OCI-LY3 (cell line): ENCODE measurements at regions not wholly inside any gene's neighbourhood (a gene's known extent, or its start where the extent isn't known, plus 50 kb on each side); places are given as distances from the start of the nearest gene placed in this dataset.

Experiments
- H2AFZ ChIP-seq: fragments of 200-600, 300-600 bp; shearing (Covaris generic); 2 replicates; pipeline ENCODE4 v1.6.0; 2014; ENCODE audit warnings: antibody characterized with exemption, low read depth, low read length
- H3K27ac ChIP-seq: fragments of 200-600, 300-600 bp; sonication (generic); 2 replicates; pipeline ENCODE4 v1.5.1; 2014; ENCODE audit warnings: mild to moderate bottlenecking, low read length, moderate library complexity, mixed read lengths
- H3K27me3 ChIP-seq: fragments of 200-600, 300-600 bp; sonication (generic); 2 replicates; pipeline ENCODE4 v1.6.1; 2014; ENCODE audit warnings: low read depth, low read length, mixed read lengths
- H3K36me3 ChIP-seq: fragments of 200-600, 300-600 bp; sonication (generic); replicated peaks from 2 replicates; pipeline ENCODE3; 2014; ENCODE audit warnings: low read depth, low read length, mixed read lengths
- H3K4me1 ChIP-seq: fragments of 300-600, 200-600 bp; sonication (generic); 2 replicates; pipeline ENCODE4 v1.6.1; 2014; ENCODE audit warnings: low read length, mixed read lengths
- H3K4me2 ChIP-seq: fragments of 200-600, 300-600 bp; sonication (generic); 2 replicates; pipeline ENCODE4 v1.6.1; 2014; ENCODE audit warnings: low read length, mixed read lengths
- H3K4me3 ChIP-seq: fragments of 300-600, 200-600 bp; sonication (generic); 2 replicates; pipeline ENCODE4 v1.5.1; 2014; ENCODE audit warnings: antibody characterized with exemption, mild to moderate bottlenecking, low read length, moderate library complexity
- H3K79me2 ChIP-seq: fragments of 300-600, 200-600 bp; shearing (Covaris generic); 2 replicates; pipeline ENCODE4 v1.6.1; 2014; ENCODE audit warnings: mild to moderate bottlenecking, low read length, mixed read lengths
- H3K9ac ChIP-seq: fragments of 300-600, 200-600 bp; shearing (Covaris generic); 2 replicates; pipeline ENCODE4 v1.6.0; 2014; ENCODE audit warnings: mild to moderate bottlenecking, low read length, moderate library complexity
- H3K9me3 ChIP-seq: fragments of 200-600, 300-600 bp; shearing (Covaris generic); 2 replicates; pipeline ENCODE4 v1.6.1; 2014; ENCODE audit warnings: low read length, mixed read lengths; ENCODE audit not compliant: insufficient read depth
- H4K20me1 ChIP-seq: fragments of 200-600, 300-600 bp; sonication (generic); 2 replicates; pipeline ENCODE4 v1.6.1; 2016; ENCODE audit warnings: low read length, mixed read lengths; ENCODE audit not compliant: insufficient read depth
- CTCF ChIP-seq: fragments of 200-600, 300-600 bp; sonication (generic); IDR thresholded peaks from 2 replicates; pipeline ENCODE4 v1.5.1; 2014; ENCODE audit warnings: antibody characterized with exemption, low read length, low read depth
- EZH2phosphoT487 ChIP-seq: fragments of 200-600 bp; shearing (Covaris generic); IDR thresholded peaks from 2 replicates; pipeline ENCODE4 v1.6.1; 2018; ENCODE audit warnings: antibody characterized with exemption, mixed run types, low read depth

GRCh38 chr3:168197162-168197561, 101.4 kb upstream of the GOLIM4 start:
- Histone ChIP-seq H3K27me3 (no peaks in the 10 kb centered on the region; the same call in 1 of the 2 replicates), H3K9me3 (no peaks in the 10 kb centered on the region), H3K79me2 (no peaks in the 10 kb centered on the region), H3K4me2 (no peak overlapping the region), H3K9ac (no peak overlapping the region), H3K36me3 (no peaks in the 10 kb centered on the region), H2AFZ (no peak overlapping the region), H3K4me1 (no peaks in the 10 kb centered on the region), H4K20me1 (no peaks in the 10 kb centered on the region), H3K4me3 (no peak overlapping the region), H3K27ac (no peak overlapping the region)
- no peak for TF ChIP-seq CTCF
- no peak for TF ChIP-seq EZH2phosphoT487

GRCh38 chr3:168191856-168192255, 96.1 kb upstream of the GOLIM4 start:
- no peaks in the 10 kb centered on the region for H3K79me2 ChIP-seq
- H3K4me2 ChIP-seq: no peak overlapping the region
- TF ChIP-seq EZH2phosphoT487: no peak
- TF ChIP-seq CTCF: no peak
- H2AFZ ChIP-seq: no peak overlapping the region
- H3K27ac ChIP-seq: no peak overlapping the region
- no peaks in the 10 kb centered on the region for H3K9me3 ChIP-seq
- no peaks in the 10 kb centered on the region for H3K27me3 ChIP-seq
- H4K20me1 ChIP-seq: no peaks in the 10 kb centered on the region
- H3K4me1 ChIP-seq: no peaks in the 10 kb centered on the region
- no peaks in the 10 kb centered on the region for H3K36me3 ChIP-seq
- no peak overlapping the region for H3K9ac ChIP-seq
- no peak overlapping the region for H3K4me3 ChIP-seq

GRCh38 chr3:168187233-168187632, 91.5 kb upstream of the GOLIM4 start:
- no peak overlapping the region for H3K27ac ChIP-seq
- TF ChIP-seq EZH2phosphoT487: no peak
- TF ChIP-seq CTCF: no peak
- H3K4me2 ChIP-seq: no peak overlapping the region
- no peaks in the 10 kb centered on the region for H3K79me2 ChIP-seq
- H4K20me1 ChIP-seq: no peaks in the 10 kb centered on the region
- no peak overlapping the region for H3K4me3 ChIP-seq
- H3K9ac ChIP-seq: no peak overlapping the region
- no peak overlapping the region for H2AFZ ChIP-seq
- H3K27me3 ChIP-seq: no peaks in the 10 kb centered on the region
- H3K4me1 ChIP-seq: no peaks in the 10 kb centered on the region
- H3K36me3 ChIP-seq: no peaks in the 10 kb centered on the region
- H3K9me3 ChIP-seq: no peaks in the 10 kb centered on the region

- Histone ChIP-seq H3K9me3 (no peaks in the 10 kb centered on the region), H3K79me2 (no peaks in the 10 kb centered on the region), H4K20me1 (no peaks in the 10 kb centered on the region), H3K27ac (no peak overlapping the region), H3K9ac (no peak overlapping the region), H3K36me3 (no peaks in the 10 kb centered on the region), H2AFZ (no peak overlapping the region), H3K27me3 (no peaks in the 10 kb centered on the region), H3K4me1 (no peaks in the 10 kb centered on the region), H3K4me3 (no peak overlapping the region), H3K4me2 (no peak overlapping the region)
- TF ChIP-seq EZH2phosphoT487: no peak
- no peak for TF ChIP-seq CTCF
Observed at GRCh38 chr3:168186293-168186983, 90.7 kb upstream of the GOLIM4 start.
